Small intestine (tissue), 7 donors: ENCODE measurements at regions not wholly inside any gene's neighbourhood (a gene's known extent, or its start where the extent isn't known, plus 50 kb on each side); places are given as distances from the start of the nearest gene placed in this dataset.

Source experiments
- DNase-seq, 2 donors: peaks; one replicate each; pipeline versions ENCODE4 v3.0.0 to v3.0.0-alpha.2; 2013
- FAIRE-seq: peaks from 2 replicates; lab custom pipeline; 2012; peaks lifted over from hg19 to GRCh38; lab: Jason Lieb, UNC
- H3K27ac ChIP-seq, 3 donors: one replicate each; pipeline ENCODE4 v1.5.1; 2013; ENCODE audit warnings: low read length in 2 of 3, mild to moderate bottlenecking in 2 of 3, control low read depth in 1 of 3, inconsistent platforms in 1 of 3, low read depth in 1 of 3, moderate library complexity in 1 of 3
- H3K27me3 ChIP-seq, 3 donors: one replicate each; pipeline ENCODE4 v1.6.1; 2013; ENCODE audit warnings: low read length in 3 of 3, inconsistent platforms in 1 of 3; ENCODE audit not compliant: control insufficient read depth in 3 of 3, insufficient read depth in 3 of 3
- H3K36me3 ChIP-seq, 3 donors: one replicate each; pipeline ENCODE4 v1.6.1; 2013; ENCODE audit warnings: low read length in 3 of 3, inconsistent platforms in 1 of 3, low read depth in 1 of 3, mild to moderate bottlenecking in 1 of 3, moderate library complexity in 1 of 3; ENCODE audit not compliant: control insufficient read depth in 3 of 3, insufficient read depth in 2 of 3
- H3K4me1 ChIP-seq, 3 donors: one replicate each; pipeline ENCODE4 v1.6.1; 2013; ENCODE audit warnings: low read length in 2 of 3, inconsistent platforms in 1 of 3, low read depth in 1 of 3, mild to moderate bottlenecking in 1 of 3, moderate library complexity in 1 of 3; ENCODE audit not compliant: control insufficient read depth in 3 of 3, insufficient read depth in 2 of 3
- H3K4me3 ChIP-seq, 3 donors: one replicate each; pipeline ENCODE4 v1.5.1; 2013; ENCODE audit warnings: low read length in 3 of 3, control low read depth in 1 of 3, inconsistent platforms in 1 of 3, low read depth in 1 of 3, mild to moderate bottlenecking in 1 of 3, moderate library complexity in 1 of 3
- H3K9me3 ChIP-seq, 2 donors: one replicate each; pipeline ENCODE4 v1.6.1; 2013; ENCODE audit warnings: low read depth in 1 of 2, low read length in 1 of 2; ENCODE audit not compliant: control insufficient read depth in 2 of 2, insufficient read depth in 1 of 2
- WGBS, 3 donors: extraction: QIAGEN DNeasy Blood & Tissue Kit; methylation state at CpG; one replicate each; pipeline ENCODE4 v1.1.7; 2013; 5-methylcytosine and 5-hydroxymethylcytosine counted together
- donor health status: healthy with polysubstance abuse.
- donor health status: control.
- donor health status: control.
- donor health status: Bipolar disorder and iron deficiency.
- donor health status: healthy.

DNA sequence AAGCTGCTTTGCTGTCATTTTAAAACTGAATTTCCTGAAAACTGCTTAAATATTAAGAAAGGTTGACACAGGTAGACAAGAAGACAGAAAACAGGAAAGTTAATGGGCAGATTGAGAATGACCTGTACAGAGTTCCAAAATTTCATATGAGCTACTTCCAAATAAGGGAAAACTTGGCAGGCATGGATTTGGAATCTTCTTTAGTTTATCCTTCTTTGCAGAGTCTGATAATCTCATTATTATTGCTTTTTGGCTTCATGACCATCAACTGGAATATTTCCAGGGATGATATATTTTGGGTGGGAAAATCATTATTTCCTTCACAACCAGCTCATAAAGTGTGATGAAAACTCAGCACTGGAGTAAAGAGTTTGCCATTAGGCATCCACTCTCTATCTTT, 346.5 kb upstream of the NPVF start:
- Histone ChIP-seq H3K27me3 (no peaks in the 10 kb centered on the region), H3K9me3 (no peaks in the 10 kb centered on the region), H3K27ac (no peak overlapping the region), H3K4me1 (peaks cover 0 to 11% (median 0%) of the 10 kb centered on the region in 3 donors), H3K36me3 (no peaks in the 10 kb centered on the region), H3K4me3 (no peak overlapping the region)
- FAIRE-seq = no peak
- DNase-seq = no peak

DNA sequence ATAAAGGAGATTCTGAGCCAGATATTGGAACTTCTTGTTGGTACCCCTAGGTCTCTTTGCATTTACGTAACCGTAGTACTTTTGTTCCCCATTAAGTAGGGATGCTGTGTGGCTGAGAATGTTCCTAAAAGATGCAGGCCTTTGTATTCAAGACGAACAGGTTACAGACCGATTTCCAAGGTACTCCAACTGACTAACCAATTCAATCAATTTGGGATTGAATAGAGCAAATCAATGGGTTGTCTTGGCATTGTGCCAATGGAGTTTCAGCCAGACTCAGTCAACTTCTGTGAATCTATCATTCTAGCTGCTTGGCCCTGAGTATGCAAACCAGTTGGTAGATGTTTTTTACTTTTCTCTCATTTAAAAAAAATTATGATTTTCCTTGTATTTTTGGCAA, 347.3 kb upstream of the NPVF start:
- Histone ChIP-seq H3K27me3 (no peaks in the 10 kb centered on the region), H3K9me3 (no peaks in the 10 kb centered on the region), H3K27ac (no peak overlapping the region), H3K4me3 (no peak overlapping the region), H3K36me3 (no peaks in the 10 kb centered on the region), H3K4me1 (peaks cover 0 to 17% (median 0%) of the 10 kb centered on the region in 3 donors)
- 91 to 93% (median 93%) methylated on average over 4 of the region's 4 CpGs for WGBS, 3 donors
- DNase-seq (no peak), FAIRE-seq (no peak)

DNA sequence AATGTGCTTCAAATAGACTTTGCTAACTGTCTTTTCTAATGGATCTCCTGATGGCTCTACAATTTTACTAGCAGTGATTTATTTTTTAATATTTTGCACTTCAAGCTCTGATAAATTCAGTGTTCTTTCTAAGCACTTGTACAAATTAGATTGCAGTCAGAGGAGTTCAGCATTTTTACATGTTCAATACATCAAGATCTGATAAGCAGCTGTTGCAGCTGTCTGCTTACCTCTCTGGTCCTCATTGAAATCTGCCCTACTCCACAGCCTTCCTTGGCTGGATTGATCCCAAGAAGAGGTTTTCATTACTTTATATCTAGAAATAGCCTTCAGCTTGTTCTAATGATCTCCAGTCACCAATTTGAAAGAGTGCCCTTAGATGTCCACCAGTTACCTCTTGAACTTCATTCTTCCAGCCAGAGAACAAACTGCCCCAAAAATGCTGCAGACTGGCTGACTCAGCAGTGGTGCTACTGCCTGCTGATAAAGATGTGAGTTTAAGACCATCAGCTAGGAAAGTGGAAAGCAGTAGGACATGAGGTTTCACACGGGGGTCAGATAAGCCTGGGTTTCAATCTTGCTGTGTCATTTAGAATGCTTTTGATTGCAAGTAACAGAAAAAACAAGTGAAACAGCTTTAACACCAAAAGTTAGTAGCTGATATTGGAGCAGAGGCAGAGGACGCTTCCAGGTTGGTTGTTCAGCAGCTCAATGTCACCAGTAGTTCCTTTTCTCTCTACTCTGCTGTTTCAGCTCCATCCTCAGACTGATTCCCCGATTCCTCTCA, 350.9 kb upstream of the NPVF start:
- 12 to 43% (median 34%) methylated on average over 3 of the region's 3 CpGs for WGBS, 3 donors
- peak overlapping the region in 1 of 3 donors; percentile 18 for H3K27ac ChIP-seq
- no peak for FAIRE-seq

DNA sequence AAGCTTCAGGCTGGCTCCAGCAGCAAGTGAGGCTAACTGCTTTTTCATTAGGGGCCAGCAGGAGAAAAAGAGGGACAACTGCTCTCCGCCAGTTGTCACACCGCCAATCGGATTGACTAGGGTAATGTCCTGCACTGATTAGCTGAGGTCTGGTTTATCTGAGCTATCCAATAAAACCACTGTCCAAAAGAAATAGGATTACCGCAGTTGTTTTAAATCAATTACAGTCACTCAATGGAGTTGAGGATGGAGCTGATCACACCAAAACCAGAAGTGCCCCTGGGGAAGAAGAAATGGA, 351.4 kb upstream of the NPVF start:
- no peaks in the 10 kb centered on the region for H3K36me3 ChIP-seq
- 20 to 67% (median 57%) methylated on average over 4 of the region's 4 CpGs for WGBS, 3 donors
- H3K9me3 ChIP-seq = no peaks in the 10 kb centered on the region
- peak overlapping the region in 1 of 3 donors; percentile 18 for H3K27ac ChIP-seq
- H3K27me3 ChIP-seq = no peaks in the 10 kb centered on the region
- no peak for FAIRE-seq
- H3K4me3 ChIP-seq = no peak overlapping the region
- H3K4me1 ChIP-seq = peaks cover 0 to 22% (median 0%) of the 10 kb centered on the region in 3 donors
- peak in 1 of 2 donors; percentile 32 for DNase-seq

More for the DNA sequence above, 350.9 kb upstream of the NPVF start:
- Histone ChIP-seq H3K36me3 (no peaks in the 10 kb centered on the region), H3K27me3 (no peaks in the 10 kb centered on the region), H3K4me1 (peaks cover 0 to 22% (median 0%) of the 10 kb centered on the region in 3 donors), H3K9me3 (no peaks in the 10 kb centered on the region), H3K4me3 (no peak overlapping the region)
- peak in 1 of 2 donors; percentile 55 for DNase-seq

DNA sequence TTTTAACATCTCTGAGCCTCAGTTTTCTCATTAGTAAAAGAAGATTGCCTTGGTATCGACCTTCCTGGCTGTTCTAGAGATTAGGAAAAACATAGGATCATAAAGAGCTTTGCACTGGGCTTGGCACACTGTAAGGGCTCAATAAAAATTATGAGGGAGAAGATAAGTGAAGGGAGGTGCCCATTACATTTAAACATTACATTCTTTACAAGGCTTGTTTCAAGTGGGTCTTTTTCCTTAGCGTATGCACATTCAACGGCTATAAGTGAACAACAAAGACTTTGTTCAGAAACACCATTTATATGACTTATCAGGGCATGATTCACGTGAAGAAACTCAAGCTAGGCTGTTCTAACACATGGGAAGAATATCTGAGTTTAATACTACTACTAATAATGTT, 351.9 kb upstream of the NPVF start:
- H3K36me3 ChIP-seq = no peaks in the 10 kb centered on the region
- 19 to 52% (median 26%) methylated on average over 4 of the region's 4 CpGs for WGBS, 3 donors
- no peaks in the 10 kb centered on the region for H3K27me3 ChIP-seq
- peak; percentile 53 for FAIRE-seq
- no peak overlapping the region for H3K4me3 ChIP-seq
- DNase-seq = peak; percentile 73 to 84
- peak overlapping the region in 1 of 3 donors; percentile 55 for H3K27ac ChIP-seq
- peaks cover 0 to 22% (median 0%) of the 10 kb centered on the region in 3 donors for H3K4me1 ChIP-seq
- H3K9me3 ChIP-seq = no peaks in the 10 kb centered on the region

DNA sequence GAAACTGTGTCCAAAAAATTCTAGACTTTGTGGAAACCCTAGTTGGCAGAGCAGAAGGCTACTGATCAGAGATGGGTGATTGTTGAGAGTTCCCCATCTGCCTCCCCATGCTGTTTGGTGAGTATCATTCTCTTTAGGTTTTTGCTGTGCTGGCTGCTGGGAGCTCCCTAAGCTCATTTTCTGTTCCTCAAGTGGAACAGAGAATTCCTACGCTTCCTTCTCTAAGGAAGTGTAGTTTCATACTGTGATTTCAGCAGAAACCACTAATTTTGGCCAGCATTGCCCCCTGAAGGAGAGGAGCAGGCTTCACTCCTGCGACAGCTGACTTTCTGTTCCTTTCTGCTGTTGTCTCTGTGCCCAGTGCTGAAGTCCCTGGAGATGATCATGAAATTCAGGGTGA, 355.3 kb upstream of the NPVF start:
- Histone ChIP-seq H3K27me3 (no peaks in the 10 kb centered on the region), H3K9me3 (no peaks in the 10 kb centered on the region), H3K4me3 (no peak overlapping the region), H3K36me3 (no peaks in the 10 kb centered on the region), H3K27ac (no peak overlapping the region), H3K4me1 (peaks cover 0 to 19% (median 0%) of the 10 kb centered on the region in 3 donors)
- 83 to 91% (median 91%) methylated on average over 2 of the region's 2 CpGs for WGBS, 3 donors
- no peak for FAIRE-seq
- no peak for DNase-seq

DNA sequence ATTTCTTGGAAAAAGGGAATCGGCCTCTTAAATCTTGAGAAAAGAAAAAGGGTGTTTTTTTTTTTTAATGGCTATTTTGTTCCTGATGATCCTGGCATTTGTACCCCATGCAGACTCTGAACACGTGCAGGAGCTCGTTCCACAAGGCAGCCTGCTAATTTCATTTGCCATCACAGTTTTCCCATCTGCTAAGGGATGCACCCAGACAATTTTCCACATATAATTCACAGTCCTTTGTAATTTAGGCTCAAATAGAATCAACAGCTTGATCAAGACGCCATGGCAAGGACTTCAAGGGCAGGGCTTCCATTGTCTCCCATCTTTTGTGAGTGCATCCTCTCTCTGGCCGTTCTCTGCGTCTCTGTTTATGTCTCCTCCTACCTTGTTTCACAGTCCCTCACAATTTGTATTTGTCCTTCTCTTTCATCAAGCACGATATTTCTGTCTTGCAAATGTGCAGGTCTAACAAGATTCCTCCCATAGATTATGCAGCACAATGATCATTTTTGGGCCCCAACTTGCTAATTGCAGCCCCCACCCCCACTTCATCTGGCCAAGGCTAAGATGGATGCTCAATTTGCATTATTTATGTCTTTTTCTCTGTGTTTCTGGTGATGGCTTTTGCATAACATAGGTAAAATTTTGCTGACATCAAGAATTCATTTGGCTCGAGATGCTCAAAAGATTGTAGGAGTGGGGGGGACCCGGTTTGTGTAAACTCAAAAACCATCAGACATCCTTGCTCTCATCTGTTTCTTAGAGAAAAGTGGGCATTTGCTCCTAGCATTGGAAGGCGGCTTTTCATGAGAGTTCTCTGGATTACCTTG, 356.0 kb upstream of the NPVF start:
- H3K36me3 ChIP-seq = no peaks in the 10 kb centered on the region
- WGBS, 3 donors = 75 to 85% (median 85%) methylated on average over 10 of the region's 10 CpGs
- H3K4me3 ChIP-seq = no peak overlapping the region
- no peak overlapping the region for H3K27ac ChIP-seq
- DNase-seq = no peak
- no peaks in the 10 kb centered on the region for H3K9me3 ChIP-seq
- FAIRE-seq = no peak
- H3K4me1 ChIP-seq = peaks cover 0 to 15% (median 0%) of the 10 kb centered on the region in 3 donors
- no peaks in the 10 kb centered on the region for H3K27me3 ChIP-seq

DNA sequence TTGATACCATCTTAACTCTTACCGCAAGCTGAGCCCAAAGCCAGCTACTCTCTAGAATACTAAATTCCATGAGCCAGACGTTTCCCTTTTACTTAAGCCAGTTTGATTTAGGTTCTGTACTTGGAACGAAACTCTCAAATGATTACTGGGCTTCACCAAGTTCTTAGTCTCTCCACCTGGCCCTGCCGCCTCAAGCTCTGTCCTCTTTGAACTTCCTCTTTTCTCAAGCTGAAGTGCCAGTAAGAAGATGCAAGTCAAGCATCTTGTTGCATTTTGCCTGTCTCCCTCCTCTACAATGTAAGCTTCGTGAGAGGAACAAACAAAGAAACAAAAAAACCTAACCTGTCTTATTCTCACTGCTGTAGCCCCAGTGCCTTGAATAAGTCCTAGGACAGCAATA, 358.2 kb upstream of the NPVF start:
- H3K4me3 ChIP-seq = no peak overlapping the region
- FAIRE-seq (no peak), DNase-seq (no peak)
- H3K27me3 ChIP-seq = no peaks in the 10 kb centered on the region
- no peaks in the 10 kb centered on the region for H3K4me1 ChIP-seq
- 79 to 89% (median 87%) methylated on average over 5 of the region's 5 CpGs for WGBS, 3 donors
- no peaks in the 10 kb centered on the region for H3K9me3 ChIP-seq
- H3K36me3 ChIP-seq = no peaks in the 10 kb centered on the region
- H3K27ac ChIP-seq = no peak overlapping the region
